ENCODE measurements at regions not wholly inside any gene's neighbourhood (a gene's known extent, or its start where the extent isn't known, plus 50 kb on each side); places are given as distances from the start of the nearest gene placed in this dataset.

GRCh38 chr6:137970368-137970767 is 103.3 kb downstream of the TNFAIP3 start:
- no peak for TF ChIP-seq MAX (IDR thresholded peaks at IDR 0.05)
- no peak for TF ChIP-seq EGR1 (IDR thresholded peaks at IDR 0.05)

GRCh38 chr6:137973201-137973600 is 106.1 kb downstream of the TNFAIP3 start:
- TF ChIP-seq ZBTB7A (IDR thresholded peaks at IDR 0.05; ENCODE audit: low read depth) = no peak
- no peak for TF ChIP-seq CEBPB (IDR thresholded peaks at IDR 0.05)
- TF ChIP-seq MAX (IDR thresholded peaks at IDR 0.05) = no peak
- TF ChIP-seq REST (IDR thresholded peaks at IDR 0.05; ENCODE audit: low read depth) = no peak
- no peak for TF ChIP-seq CREB1 (IDR thresholded peaks at IDR 0.05; ENCODE audit: low read depth)
- no peak for TF ChIP-seq TCF12 (IDR thresholded peaks at IDR 0.05; ENCODE audit: low read depth)
- no peak for TF ChIP-seq YY1 (IDR thresholded peaks at IDR 0.05; ENCODE audit: low read depth)
- no peak for TF ChIP-seq EP300 (IDR thresholded peaks at IDR 0.05; ENCODE audit: borderline replicate concordance)
- no peak for TF ChIP-seq RAD21 (IDR thresholded peaks at IDR 0.05; ENCODE audit: low read depth)
- no peak for TF ChIP-seq EGR1 (IDR thresholded peaks at IDR 0.05)
- TF ChIP-seq TAF1 (IDR thresholded peaks at IDR 0.05; ENCODE audit: low read depth) = no peak
- no peak for TF ChIP-seq TEAD4 (IDR thresholded peaks at IDR 0.05)

GRCh38 chr6:137975188-137975940 is 108.3 kb downstream of the TNFAIP3 start:
- TF ChIP-seq YY1 (IDR thresholded peaks at IDR 0.05; ENCODE audit: low read depth) (no peak), RAD21 (IDR thresholded peaks at IDR 0.05; ENCODE audit: low read depth) (peak; percentile 26)

- no peak for TF ChIP-seq EGR1 (IDR thresholded peaks at IDR 0.05)
- no peak for TF ChIP-seq CEBPB (IDR thresholded peaks at IDR 0.05)
- TF ChIP-seq CREB1 (IDR thresholded peaks at IDR 0.05; ENCODE audit: low read depth) = no peak
- no peak for TF ChIP-seq ZBTB7A (IDR thresholded peaks at IDR 0.05; ENCODE audit: low read depth)
- TF ChIP-seq TAF1 (IDR thresholded peaks at IDR 0.05; ENCODE audit: low read depth) = no peak
- TF ChIP-seq RAD21 (IDR thresholded peaks at IDR 0.05; ENCODE audit: low read depth) = no peak
- no peak for TF ChIP-seq MAX (IDR thresholded peaks at IDR 0.05)
- TF ChIP-seq REST (IDR thresholded peaks at IDR 0.05; ENCODE audit: low read depth) = no peak
- TF ChIP-seq FOXM1 (IDR thresholded peaks at IDR 0.05; ENCODE audit: borderline replicate concordance, low read depth) = no peak
- TF ChIP-seq YY1 (IDR thresholded peaks at IDR 0.05; ENCODE audit: low read depth) = no peak
- no peak for TF ChIP-seq EP300 (IDR thresholded peaks at IDR 0.05; ENCODE audit: borderline replicate concordance)
- TF ChIP-seq TCF12 (IDR thresholded peaks at IDR 0.05; ENCODE audit: low read depth) = no peak
- TF ChIP-seq TEAD4 (IDR thresholded peaks at IDR 0.05) = no peak
- TF ChIP-seq NFIC (IDR thresholded peaks at IDR 0.05) = no peak
Measured at GRCh38 chr6:137976430-137976829, 109.4 kb downstream of the TNFAIP3 start.

- TF ChIP-seq RAD21 (IDR thresholded peaks at IDR 0.05; ENCODE audit: low read depth) (no peak), MAX (IDR thresholded peaks at IDR 0.05) (no peak), ZBTB7A (IDR thresholded peaks at IDR 0.05; ENCODE audit: low read depth) (no peak), EP300 (IDR thresholded peaks at IDR 0.05; ENCODE audit: borderline replicate concordance) (no peak), CREB1 (IDR thresholded peaks at IDR 0.05; ENCODE audit: low read depth) (no peak), CEBPB (IDR thresholded peaks at IDR 0.05) (no peak), NFIC (IDR thresholded peaks at IDR 0.05) (no peak), TEAD4 (IDR thresholded peaks at IDR 0.05) (no peak), TAF1 (IDR thresholded peaks at IDR 0.05; ENCODE audit: low read depth) (no peak), REST (IDR thresholded peaks at IDR 0.05; ENCODE audit: low read depth) (no peak), YY1 (IDR thresholded peaks at IDR 0.05; ENCODE audit: low read depth) (no peak), USF1 (IDR thresholded peaks at IDR 0.05) (no peak)
Measured at GRCh38 chr6:137977206-137977605, 110.1 kb downstream of the TNFAIP3 start.

Measured in Ishikawa (cell line).